GM12891 (cell line): ENCODE measurements at regions not wholly inside any gene's neighbourhood (a gene's known extent, or its start where the extent isn't known, plus 50 kb on each side); places are given as distances from the start of the nearest gene placed in this dataset.
"Not testable (repeated sequence)": the region's sequence is repeated elsewhere in the genome, so short reads cannot be mapped to it uniquely, and the experiment has no call there.

Source experiments
- DNase-seq: peaks from one replicate; pipeline ENCODE4 v3.0.0; 2011; ENCODE audit warnings: low spot score; ENCODE audit not compliant: insufficient read length
- FAIRE-seq: peaks from 2 replicates; lab custom pipeline; 2011; peaks lifted over from hg19 to GRCh38; lab: Jason Lieb, UNC
- PAX5 ChIP-seq: IDR thresholded peaks from 2 replicates; pipeline ENCODE4 v1.6.1; 2011; ENCODE audit warnings: low read length, moderate library complexity, mild to moderate bottlenecking; ENCODE audit not compliant: insufficient read depth, severe bottlenecking
- POLR2A ChIP-seq: IDR thresholded peaks from 2 replicates; pipeline ENCODE4 v1.6.1; 2011; ENCODE audit warnings: low read depth, low read length, control low read depth
- POLR2AphosphoS5 ChIP-seq: IDR thresholded peaks from 2 replicates; pipeline ENCODE4 v1.6.1; 2011; ENCODE audit warnings: low read depth, low read length, control low read depth
- POU2F2 ChIP-seq: IDR thresholded peaks from 2 replicates; pipeline ENCODE4 v1.6.1; 2011; ENCODE audit warnings: low read depth, mild to moderate bottlenecking, control low read depth, low read length, moderate library complexity
- SPI1 ChIP-seq: IDR thresholded peaks from 2 replicates; pipeline ENCODE4 v1.6.1; 2011; ENCODE audit warnings: low read depth, low read length, control low read depth
- TAF1 ChIP-seq: IDR thresholded peaks from 2 replicates; pipeline ENCODE4 v1.6.1; 2011; ENCODE audit warnings: low read depth, low read length, control low read depth

DNA sequence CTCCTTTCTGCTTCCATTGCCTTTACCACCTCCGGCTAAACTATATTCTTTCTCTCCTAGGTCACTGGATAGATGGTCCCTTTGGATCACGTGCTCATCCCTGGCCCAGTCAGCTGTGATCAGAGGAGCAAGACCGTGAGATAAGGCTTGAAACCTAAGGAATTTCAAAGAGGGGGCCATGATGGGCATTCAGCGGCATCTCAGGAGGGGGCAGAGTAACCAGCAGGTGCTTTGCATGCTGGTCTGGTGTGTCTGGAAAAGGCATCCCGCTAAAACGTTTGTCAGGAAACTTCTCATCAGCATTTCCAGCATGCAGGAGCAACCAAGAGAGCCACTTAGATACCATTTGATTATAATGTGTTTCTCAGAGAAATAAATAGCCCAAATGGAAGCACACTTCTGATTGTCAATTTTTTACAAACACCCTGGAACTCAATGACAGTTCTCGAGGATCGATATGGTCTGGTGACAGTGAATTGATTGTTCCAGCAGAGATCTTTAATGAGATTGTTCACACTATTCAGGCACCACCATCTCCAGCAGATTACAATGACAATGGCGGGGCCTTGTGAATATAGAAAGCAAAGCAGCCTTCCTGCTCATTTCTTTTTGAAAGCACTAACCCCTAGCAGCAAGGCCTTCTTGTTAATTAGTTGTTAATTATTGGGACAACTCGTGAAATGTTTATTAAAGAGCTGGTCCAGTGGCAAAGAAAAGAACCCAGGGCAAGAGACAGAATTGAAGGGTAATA lies 327.1 kb downstream of the PTTG2 start:
- FAIRE-seq: no peak
- TF ChIP-seq POLR2AphosphoS5 (no peak), TAF1 (no peak), SPI1 (no peak), POU2F2 (no peak), PAX5 (no peak), POLR2A (no peak)

DNA sequence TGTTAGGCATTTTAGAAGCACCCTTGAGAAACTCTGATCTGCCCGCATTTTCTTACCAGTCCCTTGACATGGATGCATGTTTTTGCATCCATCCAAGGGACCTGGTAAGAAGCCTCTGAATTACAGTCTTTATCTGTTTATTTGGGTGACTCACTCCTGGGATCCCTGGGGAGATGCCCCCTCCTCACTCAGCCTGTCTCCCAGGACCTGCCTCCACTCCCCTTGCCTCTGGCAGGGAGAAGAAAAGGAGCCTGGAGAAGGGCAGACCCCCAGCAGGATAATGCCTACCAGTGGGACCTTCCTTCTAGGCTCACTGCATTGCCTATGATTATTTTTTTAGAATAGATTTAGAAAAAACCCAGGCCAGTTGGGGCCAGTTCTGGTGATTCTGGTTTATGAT lies 329.4 kb downstream of the PTTG2 start:
- no peak for FAIRE-seq
- DNase-seq: no peak
- no peak for TF ChIP-seq POLR2A

More for the DNA sequence above, 327.1 kb downstream of the PTTG2 start:
- DNase-seq: no peak

- DNase-seq (no peak), FAIRE-seq (no peak)
- no peak for TF ChIP-seq TAF1
- no peak for TF ChIP-seq POLR2A
- TF ChIP-seq POLR2AphosphoS5: no peak
- no peak for TF ChIP-seq SPI1
- no peak for TF ChIP-seq PAX5
- TF ChIP-seq POU2F2: no peak
Observed at GRCh38 chr4:38290366-38290765, 330.2 kb downstream of the PTTG2 start.

GRCh38 chr4:38290914-38291313 lies 330.7 kb downstream of the PTTG2 start:
- DNase-seq (no peak), FAIRE-seq (no peak)

DNA sequence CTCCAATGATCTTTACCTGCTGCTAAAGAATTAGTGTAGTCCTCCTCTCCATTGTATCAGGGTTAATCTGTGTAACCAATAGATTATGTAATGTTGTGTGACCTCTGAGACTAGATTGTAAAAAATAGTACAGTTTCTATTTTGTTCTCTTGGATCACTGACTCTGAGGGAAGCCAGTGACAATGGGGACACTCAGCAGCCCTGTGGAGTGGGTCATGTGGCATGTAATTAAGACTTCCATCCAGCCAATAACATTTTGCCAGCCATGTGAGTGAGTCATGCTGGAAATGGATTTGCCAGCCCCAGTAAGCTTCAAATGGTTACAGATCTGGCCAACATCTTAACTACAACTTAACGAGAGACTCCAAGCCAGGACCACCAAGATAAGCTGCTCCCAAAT lies 332.3 kb downstream of the PTTG2 start:
- FAIRE-seq: no peak
- TF ChIP-seq SPI1 (no peak), TAF1 (no peak), POLR2A (no peak), PAX5 (no peak), POLR2AphosphoS5 (no peak), POU2F2 (no peak)
- DNase-seq: no peak

More at GRCh38 chr4:38290914-38291313, 330.7 kb downstream of the PTTG2 start:
- no peak for TF ChIP-seq POLR2A
- TF ChIP-seq SPI1: no peak
- TF ChIP-seq POU2F2: no peak
- TF ChIP-seq POLR2AphosphoS5: no peak
- no peak for TF ChIP-seq PAX5
- TF ChIP-seq TAF1: no peak

GRCh38 chr4:38294238-38294637 lies 334.0 kb downstream of the PTTG2 start:
- FAIRE-seq: no peak
- TF ChIP-seq POLR2A (no peak), POLR2AphosphoS5 (no peak), PAX5 (no peak), TAF1 (no peak), SPI1 (no peak), POU2F2 (no peak)
- no peak for DNase-seq

GRCh38 chr4:38297061-38297460 lies 336.9 kb downstream of the PTTG2 start:
- DNase-seq (no peak), FAIRE-seq (no peak)
- TF ChIP-seq SPI1: no peak
- TF ChIP-seq POLR2A: no peak
- TF ChIP-seq PAX5: no peak
- TF ChIP-seq TAF1: no peak

GRCh38 chr4:38298868-38299713 lies 338.9 kb downstream of the PTTG2 start:
- TF ChIP-seq TAF1 (no peak), POLR2A (no peak), POLR2AphosphoS5 (no peak), POU2F2 (no peak), SPI1 (no peak), PAX5 (no peak)
- FAIRE-seq (no peak), DNase-seq (no peak)

GRCh38 chr4:38302910-38303309 lies 342.7 kb downstream of the PTTG2 start:
- TF ChIP-seq TAF1 (no peak), POLR2AphosphoS5 (no peak), SPI1 (no peak), POU2F2 (no peak), POLR2A (no peak), PAX5 (no peak)
- DNase-seq (no peak), FAIRE-seq (no peak)

GRCh38 chr4:38304460-38304859 lies 344.3 kb downstream of the PTTG2 start:
- FAIRE-seq, DNase-seq: not testable (repeated sequence)
